Prostate gland (tissue), 2 donors: ENCODE measurements at regions not wholly inside any gene's neighbourhood (a gene's known extent, or its start where the extent isn't known, plus 50 kb on each side); places are given as distances from the start of the nearest gene placed in this dataset.

Source experiments
- DNase-seq: peaks from one replicate; pipeline ENCODE4 v3.0.0-alpha.2; 2019; ENCODE audit warnings: low spot score
- H3K27ac ChIP-seq, 2 donors: fragments of 200-600 bp; sonication (generic); 2 replicates each; pipeline ENCODE4 v1.5.1; 2017 to 2019
- H3K27me3 ChIP-seq: fragments of 200-600 bp; sonication (generic); replicated peaks from 2 replicates; pipeline ENCODE4 v1.5.1; 2019; ENCODE audit not compliant: insufficient read depth
- H3K36me3 ChIP-seq, 2 donors: fragments of 200-600 bp; sonication (generic); 1 replicate in 1 of 2; 2 replicates in 1 of 2; pipeline versions ENCODE4 v1.5.1 to v1.8.1; 2017 to 2019
- H3K4me1 ChIP-seq: fragments of 200-600 bp; sonication (generic); replicated peaks from 2 replicates; pipeline ENCODE4 v1.5.1; 2019
- H3K4me3 ChIP-seq, 2 donors: fragments of 200-600 bp; sonication (generic); 2 replicates each; pipeline ENCODE4 v1.5.1; 2017 to 2019
- H3K9me3 ChIP-seq: fragments of 200-600 bp; sonication (generic); 2 replicates; pipeline ENCODE4 v1.5.1; 2017
- CTCF ChIP-seq, 4 experiments: fragments of 200-600 bp in 2 of 4; fragments of 450-650 bp in 2 of 4; sonication (generic) in 2 of 4; IDR thresholded peaks; 1 replicate in 3 of 4; 2 replicates in 1 of 4; pipeline ENCODE4 v1.5.1; 2016 to 2019; ENCODE audit warnings: antibody characterized with exemption in 4 of 4, mild to moderate bottlenecking in 2 of 4, moderate library complexity in 2 of 4
- POLR2A ChIP-seq: fragments of 450-650 bp; IDR thresholded peaks from one replicate; pipeline ENCODE4 v1.6.1; 2016; ENCODE audit warnings: antibody characterized with exemption, mild to moderate bottlenecking
- POLR2AphosphoS5 ChIP-seq: sonication (generic); formaldehyde crosslinking; IDR thresholded peaks from one replicate; pipeline ENCODE4 v1.6.1; 2017; ENCODE audit warnings: antibody characterized with exemption
- WGBS: methylation state at CpG from one replicate; pipeline ENCODE4 v1.1.5; 2018; 5-methylcytosine and 5-hydroxymethylcytosine counted together
- intact Hi-C: fragments of 100-400 bp; cut with DNase I; formaldehyde crosslinking; loops from one replicate; pipeline ENCODE4 v1.14.2; 2022

GRCh38 chr18:29250259-29250658, 1073.3 kb upstream of the CDH2 start:
- 84% methylated on average over 4 of the region's 4 CpGs for WGBS
- no peaks in the 10 kb centered on the region for H3K9me3 ChIP-seq
- no peak overlapping the region for H3K27ac ChIP-seq
- H3K36me3 ChIP-seq, result no peaks in the 10 kb centered on the region
- no peak for DNase-seq
- TF ChIP-seq CTCF (IDR thresholded peaks at IDR 0.05) (no peak), POLR2A (no peak), POLR2AphosphoS5 (no peak)
- no peaks in the 10 kb centered on the region for H3K4me1 ChIP-seq
- intact Hi-C loops, result no loop called here
- no peak overlapping the region for H3K4me3 ChIP-seq
- no peaks in the 10 kb centered on the region for H3K27me3 ChIP-seq

GRCh38 chr18:29248805-29249204, 1071.9 kb upstream of the CDH2 start:
- Histone ChIP-seq H3K4me3 (no peak overlapping the region), H3K4me1 (no peaks in the 10 kb centered on the region), H3K36me3 (no peaks in the 10 kb centered on the region), H3K27ac (no peak overlapping the region), H3K9me3 (no peaks in the 10 kb centered on the region), H3K27me3 (no peaks in the 10 kb centered on the region)
- WGBS, result 84% methylated on average over 2 of the region's 2 CpGs
- intact Hi-C loops, result no loop called here
- no peak for TF ChIP-seq POLR2AphosphoS5
- no peak for TF ChIP-seq CTCF (IDR thresholded peaks at IDR 0.05)
- no peak for TF ChIP-seq POLR2A
- no peak for DNase-seq

- TF ChIP-seq POLR2A, result no peak
- no peak for TF ChIP-seq POLR2AphosphoS5
- TF ChIP-seq CTCF (IDR thresholded peaks at IDR 0.05), result no peak
- no peaks in the 10 kb centered on the region for H3K27me3 ChIP-seq
- 81% methylated on average over 3 of the region's 3 CpGs for WGBS
- H3K36me3 ChIP-seq, result no peaks in the 10 kb centered on the region
- intact Hi-C loops, result no loop called here
- H3K4me1 ChIP-seq, result no peaks in the 10 kb centered on the region
- no peak overlapping the region for H3K27ac ChIP-seq
- no peaks in the 10 kb centered on the region for H3K9me3 ChIP-seq
- no peak overlapping the region for H3K4me3 ChIP-seq
- no peak for DNase-seq
Observed at GRCh38 chr18:29241199-29241598, 1064.3 kb upstream of the CDH2 start.

- Histone ChIP-seq H3K9me3 (no peaks in the 10 kb centered on the region), H3K4me1 (no peaks in the 10 kb centered on the region), H3K36me3 (no peaks in the 10 kb centered on the region), H3K27me3 (no peaks in the 10 kb centered on the region), H3K27ac (no peak overlapping the region), H3K4me3 (no peak overlapping the region)
- intact Hi-C loops, result no loop called here
- no peak for DNase-seq
- TF ChIP-seq POLR2AphosphoS5 (no peak), POLR2A (no peak), CTCF (IDR thresholded peaks at IDR 0.05) (no peak)
Observed at GRCh38 chr18:29234751-29235150, 1057.8 kb upstream of the CDH2 start.

GRCh38 chr18:29226213-29226612, 1049.3 kb upstream of the CDH2 start:
- TF ChIP-seq CTCF (IDR thresholded peaks at IDR 0.05), result no peak
- no peak for TF ChIP-seq POLR2A
- no peak for TF ChIP-seq POLR2AphosphoS5
- Histone ChIP-seq H3K36me3 (no peaks in the 10 kb centered on the region), H3K4me1 (no peaks in the 10 kb centered on the region), H3K4me3 (no peak overlapping the region), H3K9me3 (no peaks in the 10 kb centered on the region), H3K27me3 (no peaks in the 10 kb centered on the region), H3K27ac (no peak overlapping the region)
- intact Hi-C loops, result no loop called here
- no peak for DNase-seq
- WGBS, result 55% methylated on average over 1 of the region's 1 CpG
